Liver (tissue), 8 donors: ENCODE measurements at regions not wholly inside any gene's neighbourhood (a gene's known extent, or its start where the extent isn't known, plus 50 kb on each side); places are given as distances from the start of the nearest gene placed in this dataset.

Experiments used
- DNase-seq: peaks from one replicate; pipeline ENCODE4 v3.0.0-alpha.2; 2017; ENCODE audit warnings: low spot score
- H3K27ac ChIP-seq, 2 donors: one replicate each; pipeline ENCODE4 v1.7.0; 2013; ENCODE audit warnings: inconsistent platforms in 2 of 2, low read length in 2 of 2, control low read depth in 1 of 2, low read depth in 1 of 2, mild to moderate bottlenecking in 1 of 2
- H3K27me3 ChIP-seq, 4 donors: one replicate each; pipeline versions ENCODE4 v1.6.1 to v1.7.0; 2013; ENCODE audit warnings: low read length in 3 of 4, inconsistent platforms in 1 of 4, mild to moderate bottlenecking in 1 of 4, moderate library complexity in 1 of 4; ENCODE audit not compliant: control insufficient read depth in 4 of 4, insufficient read depth in 4 of 4
- H3K36me3 ChIP-seq, 4 donors: one replicate each; pipeline versions ENCODE4 v1.6.1 to v1.7.0; 2013; ENCODE audit warnings: low read length in 3 of 4, mild to moderate bottlenecking in 3 of 4, low read depth in 1 of 4, moderate library complexity in 1 of 4; ENCODE audit not compliant: control insufficient read depth in 4 of 4, insufficient read depth in 3 of 4
- H3K4me1 ChIP-seq, 4 donors: one replicate each; pipeline versions ENCODE4 v1.6.1 to v1.7.0; 2013; ENCODE audit warnings: low read length in 3 of 4, mild to moderate bottlenecking in 3 of 4, moderate library complexity in 1 of 4; ENCODE audit not compliant: control insufficient read depth in 4 of 4, insufficient read depth in 4 of 4
- H3K4me3 ChIP-seq, 3 donors: one replicate each; pipeline versions ENCODE4 v1.6.1 to v1.7.0; 2013; ENCODE audit warnings: low read length in 3 of 3, control low read depth in 1 of 3, low read depth in 1 of 3, mild to moderate bottlenecking in 1 of 3
- H3K9ac ChIP-seq, 2 donors: one replicate each; pipeline ENCODE4 v1.7.0; 2013; ENCODE audit warnings: low read length in 2 of 2, mild to moderate bottlenecking in 2 of 2, moderate library complexity in 2 of 2, control low read depth in 1 of 2, low read depth in 1 of 2
- H3K9me3 ChIP-seq, 4 donors: one replicate each; pipeline versions ENCODE4 v1.6.1 to v1.7.0; 2013; ENCODE audit warnings: low read length in 3 of 4; ENCODE audit not compliant: control insufficient read depth in 4 of 4
- CTCF ChIP-seq: fragments of 150-350 bp; IDR thresholded peaks from 2 replicates; pipeline ENCODE4 v1.5.1; 2017; ENCODE audit warnings: improper control_type of control experiment, low read depth, low read length; ENCODE audit not compliant: missing input control
- EGR1 ChIP-seq, 2 donors: IDR thresholded peaks; 2 replicates each; pipeline ENCODE4 v1.6.1; 2016 to 2018; ENCODE audit warnings: antibody characterized with exemption in 2 of 2, low read depth in 2 of 2
- FOXA1 ChIP-seq: IDR thresholded peaks from 2 replicates; pipeline ENCODE4 v1.6.1; 2016; ENCODE audit warnings: antibody characterized with exemption
- FOXA2 ChIP-seq: IDR thresholded peaks from 2 replicates; pipeline ENCODE4 v1.6.1; 2016; ENCODE audit warnings: antibody characterized with exemption
- GABPA ChIP-seq, 2 donors: IDR thresholded peaks in 1 of 2; conservative IDR thresholded peaks in 1 of 2; 2 replicates each; pipeline ENCODE4 v1.6.1; 2016; ENCODE audit warnings: antibody characterized with exemption in 2 of 2, mild to moderate bottlenecking in 1 of 2, moderate library complexity in 1 of 2
- HNF4G ChIP-seq: IDR thresholded peaks from 2 replicates; pipeline ENCODE4 v1.6.1; 2016; ENCODE audit warnings: antibody characterized with exemption
- JUND ChIP-seq, 2 donors: IDR thresholded peaks; 2 replicates each; pipeline ENCODE4 v1.6.1; 2016; ENCODE audit warnings: antibody characterized with exemption in 2 of 2
- MAX ChIP-seq: IDR thresholded peaks from 2 replicates; pipeline ENCODE4 v1.6.1; 2016; ENCODE audit warnings: antibody characterized with exemption
- RAD21 ChIP-seq, 2 donors: IDR thresholded peaks; 2 replicates each; pipeline ENCODE4 v1.6.1; 2016; ENCODE audit warnings: antibody characterized with exemption in 2 of 2, mild to moderate bottlenecking in 2 of 2
- SP1 ChIP-seq: IDR thresholded peaks from 2 replicates; pipeline ENCODE4 v1.6.1; 2018; ENCODE audit warnings: antibody characterized with exemption, mild to moderate bottlenecking
- TAF1 ChIP-seq: conservative IDR thresholded peaks from 2 replicates; pipeline ENCODE4 v1.6.1; 2016; ENCODE audit warnings: antibody characterized with exemption, mild to moderate bottlenecking
- YY1 ChIP-seq: IDR thresholded peaks from 2 replicates; pipeline ENCODE4 v1.6.1; 2016; ENCODE audit warnings: antibody characterized with exemption, mild to moderate bottlenecking
- WGBS: extraction: QIAGEN DNeasy Blood & Tissue Kit; methylation state at CpG from one replicate; pipeline ENCODE4 v1.1.7; 2013; 5-methylcytosine and 5-hydroxymethylcytosine counted together
- TF ChIP-seq, protein P1 (sequence below): IDR thresholded peaks from 2 replicates; pipeline ENCODE4 v1.6.1; 2016; ENCODE audit warnings: antibody characterized with exemption, mild to moderate bottlenecking
- donor health status: healthy.
- donor health status: healthy.
- donor health status: healthy.
- donor health status: healthy.
- donor health status: healthy.

DNA sequence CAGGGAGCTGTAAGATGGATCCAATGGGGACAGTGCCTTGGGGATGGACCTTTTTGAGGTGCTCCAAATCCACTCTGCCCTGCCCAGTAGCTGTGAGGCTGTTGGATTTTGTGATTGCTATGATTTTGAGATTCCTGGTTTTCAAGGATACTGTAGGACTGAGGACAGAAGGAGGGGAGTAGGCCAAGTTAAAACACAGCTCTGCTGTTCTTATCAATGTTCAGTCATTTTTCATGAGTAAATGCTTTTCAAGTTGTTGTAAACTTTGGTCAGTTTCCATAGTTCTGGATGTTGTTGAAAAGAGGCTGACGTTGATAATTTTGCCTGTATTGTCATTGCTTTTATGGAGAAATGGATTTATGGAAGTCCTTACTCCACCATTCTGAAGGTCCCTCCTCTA is 361.2 kb downstream of the ZNF516 start:
- no peaks in the 10 kb centered on the region for H3K36me3 ChIP-seq
- no peaks in the 10 kb centered on the region for H3K9me3 ChIP-seq
- WGBS: 71% methylated on average over 1 of the region's 1 CpG
- H3K4me3 ChIP-seq: no peak overlapping the region
- TF ChIP-seq CTCF: no peak
- no peak for DNase-seq
- no peaks in the 10 kb centered on the region for H3K4me1 ChIP-seq
- H3K27ac ChIP-seq: no peak overlapping the region
- H3K9ac ChIP-seq: no peak overlapping the region
- no peaks in the 10 kb centered on the region for H3K27me3 ChIP-seq

DNA sequence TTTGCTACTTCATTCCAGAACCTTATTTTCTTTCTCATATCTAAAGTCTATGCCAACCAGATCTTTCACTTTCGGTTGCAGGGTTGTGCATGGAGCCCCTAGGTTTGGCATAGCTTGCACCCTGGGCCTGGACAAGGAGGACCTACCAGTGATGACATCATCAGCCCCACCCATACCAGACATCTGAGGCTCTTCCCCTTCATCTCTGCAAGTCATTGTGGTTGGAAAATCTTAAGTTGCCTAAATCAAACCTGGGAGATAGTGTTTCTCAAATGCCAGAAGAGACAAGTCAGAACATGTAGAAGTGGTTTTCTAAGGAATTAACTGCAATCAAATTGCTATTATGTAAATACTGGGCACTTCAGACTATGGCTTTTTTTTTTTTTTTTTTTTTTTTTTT is 363.3 kb downstream of the ZNF516 start:
- Histone ChIP-seq H3K27me3 (no peaks in the 10 kb centered on the region), H3K4me3 (no peak overlapping the region), H3K4me1 (no peaks in the 10 kb centered on the region), H3K9ac (no peak overlapping the region), H3K27ac (no peak overlapping the region), H3K36me3 (no peaks in the 10 kb centered on the region), H3K9me3 (no peaks in the 10 kb centered on the region)
- DNase-seq: no peak
- TF ChIP-seq YY1 (no peak), HNF4G (no peak), EGR1 (IDR thresholded peaks at IDR 0.05; ENCODE audit: low read depth in 2 of 2) (no peak), SP1 (no peak), RAD21 (IDR thresholded peaks at IDR 0.05) (no peak), GABPA (IDR thresholded peaks at IDR 0.05 in 1 of 2, conservative IDR thresholded peaks at IDR 0.05 in 1 of 2) (no peak), FOXA1 (no peak), JUND (IDR thresholded peaks at IDR 0.05) (no peak), FOXA2 (no peak), TAF1 (no peak), CTCF (no peak), MAX (no peak)
- TF ChIP-seq, protein P1, sequence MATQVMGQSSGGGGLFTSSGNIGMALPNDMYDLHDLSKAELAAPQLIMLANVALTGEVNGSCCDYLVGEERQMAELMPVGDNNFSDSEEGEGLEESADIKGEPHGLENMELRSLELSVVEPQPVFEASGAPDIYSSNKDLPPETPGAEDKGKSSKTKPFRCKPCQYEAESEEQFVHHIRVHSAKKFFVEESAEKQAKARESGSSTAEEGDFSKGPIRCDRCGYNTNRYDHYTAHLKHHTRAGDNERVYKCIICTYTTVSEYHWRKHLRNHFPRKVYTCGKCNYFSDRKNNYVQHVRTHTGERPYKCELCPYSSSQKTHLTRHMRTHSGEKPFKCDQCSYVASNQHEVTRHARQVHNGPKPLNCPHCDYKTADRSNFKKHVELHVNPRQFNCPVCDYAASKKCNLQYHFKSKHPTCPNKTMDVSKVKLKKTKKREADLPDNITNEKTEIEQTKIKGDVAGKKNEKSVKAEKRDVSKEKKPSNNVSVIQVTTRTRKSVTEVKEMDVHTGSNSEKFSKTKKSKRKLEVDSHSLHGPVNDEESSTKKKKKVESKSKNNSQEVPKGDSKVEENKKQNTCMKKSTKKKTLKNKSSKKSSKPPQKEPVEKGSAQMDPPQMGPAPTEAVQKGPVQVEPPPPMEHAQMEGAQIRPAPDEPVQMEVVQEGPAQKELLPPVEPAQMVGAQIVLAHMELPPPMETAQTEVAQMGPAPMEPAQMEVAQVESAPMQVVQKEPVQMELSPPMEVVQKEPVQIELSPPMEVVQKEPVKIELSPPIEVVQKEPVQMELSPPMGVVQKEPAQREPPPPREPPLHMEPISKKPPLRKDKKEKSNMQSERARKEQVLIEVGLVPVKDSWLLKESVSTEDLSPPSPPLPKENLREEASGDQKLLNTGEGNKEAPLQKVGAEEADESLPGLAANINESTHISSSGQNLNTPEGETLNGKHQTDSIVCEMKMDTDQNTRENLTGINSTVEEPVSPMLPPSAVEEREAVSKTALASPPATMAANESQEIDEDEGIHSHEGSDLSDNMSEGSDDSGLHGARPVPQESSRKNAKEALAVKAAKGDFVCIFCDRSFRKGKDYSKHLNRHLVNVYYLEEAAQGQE: no peak
- WGBS: 85% methylated on average over 1 of the region's 1 CpG
